H1 (cell line): ENCODE measurements at regions not wholly inside any gene's neighbourhood (a gene's known extent, or its start where the extent isn't known, plus 50 kb on each side); places are given as distances from the start of the nearest gene placed in this dataset.

Experiments used
- CTCF ChIA-PET: fragments of 300-600 bp; sonication (Branson Sonifier 250); formaldehyde crosslinking; loops from one replicate; lab custom pipeline; 2021; ENCODE audit not compliant: partially characterized antibody; lab: Charles Lee
- POLR2A ChIA-PET: fragments of 300-600 bp; sonication (Branson Sonifier 250); formaldehyde crosslinking; loops from one replicate; lab custom pipeline; 2021; ENCODE audit warnings: inconsistent platforms; ENCODE audit not compliant: partially characterized antibody; lab: Charles Lee
- DNase-seq, 2 experiments: peaks; one replicate each; pipeline versions ENCODE4 v3.0.0 to v3.0.0-alpha.2; 2010 to 2022; ENCODE audit warnings: low spot score in 2 of 2, low read depth in 1 of 2, mixed read lengths in 1 of 2
- FAIRE-seq: peaks from 2 replicates; lab custom pipeline; 2011; peaks lifted over from hg19 to GRCh38; lab: Jason Lieb, UNC
- H2AFZ ChIP-seq: 2 replicates; pipeline ENCODE4 v1.8.1; 2012; ENCODE audit warnings: low read length, inconsistent platforms
- H2AK5ac ChIP-seq: 2 replicates; pipeline ENCODE4 v1.6.1; 2013; ENCODE audit warnings: low read depth, low read length
- H2BK120ac ChIP-seq: replicated peaks from 2 replicates; pipeline ENCODE3; 2013; ENCODE audit warnings: low read depth, low read length, inconsistent platforms
- H2BK12ac ChIP-seq: 2 replicates; pipeline ENCODE4 v1.6.1; 2013; ENCODE audit warnings: low read depth, low read length
- H2BK15ac ChIP-seq: 2 replicates; pipeline ENCODE4 v1.6.1; 2013; ENCODE audit warnings: low read length
- H2BK20ac ChIP-seq: 2 replicates; pipeline ENCODE4 v1.6.1; 2013; ENCODE audit warnings: low read length
- H2BK5ac ChIP-seq: 2 replicates; pipeline ENCODE4 v1.6.1; 2013; ENCODE audit warnings: low read depth, low read length
- H3K14ac ChIP-seq: 2 replicates; pipeline ENCODE4 v1.6.1; 2013; ENCODE audit warnings: inconsistent platforms; ENCODE audit not compliant: insufficient read length
- H3K18ac ChIP-seq: 2 replicates; pipeline ENCODE4 v1.6.1; 2013; ENCODE audit warnings: low read length; ENCODE audit errors: extremely low read depth
- H3K23ac ChIP-seq: 2 replicates; pipeline ENCODE4 v1.6.1; 2013; ENCODE audit warnings: inconsistent platforms; ENCODE audit not compliant: insufficient read length
- H3K23me2 ChIP-seq: 2 replicates; pipeline ENCODE4 v1.6.1; 2013; ENCODE audit warnings: low read depth, low read length
- H3K27ac ChIP-seq: 2 replicates; pipeline ENCODE4 v1.6.1; 2011; ENCODE audit warnings: low read depth, low read length, inconsistent platforms
- H3K27me3 ChIP-seq, 4 experiments: replicated peaks in 1 of 4; 1 replicate in 1 of 4; 2 replicates in 3 of 4; pipeline versions ENCODE4 v1.6.1 to v1.8.1; 2011 to 2013; ENCODE audit warnings: low read length in 3 of 4, mild to moderate bottlenecking in 3 of 4, inconsistent platforms in 2 of 4, mixed read lengths in 2 of 4, moderate library complexity in 1 of 4; ENCODE audit not compliant: control insufficient read depth in 3 of 4, insufficient read depth in 3 of 4; ENCODE audit errors: extremely low read depth in 1 of 4
- H3K36me3 ChIP-seq, 4 experiments: 2 replicates each; pipeline versions ENCODE4 v1.6.1 to v1.8.1; 2011 to 2013; ENCODE audit warnings: mild to moderate bottlenecking in 4 of 4, low read length in 3 of 4, moderate library complexity in 2 of 4, control low read depth in 1 of 4, inconsistent platforms in 1 of 4; ENCODE audit not compliant: insufficient read depth in 4 of 4, control insufficient read depth in 2 of 4
- H3K4ac ChIP-seq: replicated peaks from 2 replicates; pipeline ENCODE3; 2013; ENCODE audit warnings: low read length, low read depth, mixed read lengths, inconsistent platforms; ENCODE audit not compliant: insufficient read length
- H3K4me1 ChIP-seq, 4 experiments: replicated peaks in 1 of 4; 1 replicate in 1 of 4; 2 replicates in 3 of 4; pipeline versions ENCODE4 v1.6.1 to v1.8.1; 2011 to 2013; ENCODE audit warnings: low read length in 3 of 4, inconsistent platforms in 2 of 4, mixed read lengths in 1 of 4; ENCODE audit not compliant: insufficient read depth in 4 of 4, control insufficient read depth in 3 of 4
- H3K4me2 ChIP-seq, 2 experiments: 2 replicates each; pipeline versions ENCODE4 v1.6.1 to v1.8.1; 2011 to 2013; ENCODE audit warnings: low read depth in 2 of 2, low read length in 2 of 2, control low read depth in 1 of 2, inconsistent platforms in 1 of 2, mild to moderate bottlenecking in 1 of 2; ENCODE audit not compliant: insufficient read depth in 1 of 2
- H3K4me3 ChIP-seq, 4 experiments: fragments of 200-600, 300-600 bp in 1 of 4; sonication (generic), shearing (Covaris generic), sonication (Bioruptor Twin) in 1 of 4; 2 replicates each; pipeline versions ENCODE4 v1.5.1 to v1.8.1; 2011 to 2016; ENCODE audit warnings: low read length in 4 of 4, low read depth in 3 of 4, control low read depth in 2 of 4, inconsistent platforms in 2 of 4, mild to moderate bottlenecking in 2 of 4, mixed read lengths in 1 of 4, moderate library complexity in 1 of 4; ENCODE audit not compliant: insufficient read depth in 2 of 4; ENCODE audit errors: extremely low read depth in 1 of 4
- H3K56ac ChIP-seq: replicated peaks from 2 replicates; pipeline ENCODE3; 2013; ENCODE audit warnings: low read depth, mild to moderate bottlenecking, mixed read lengths, low read length, inconsistent platforms; ENCODE audit not compliant: insufficient read length
- H3K79me1 ChIP-seq: 2 replicates; pipeline ENCODE4 v1.6.1; 2013; ENCODE audit warnings: low read depth, low read length, control low read depth
- H3K79me2 ChIP-seq, 2 experiments: 2 replicates each; pipeline versions ENCODE4 v1.6.1 to v1.8.1; 2012 to 2013; ENCODE audit warnings: low read length in 2 of 2, mild to moderate bottlenecking in 2 of 2, inconsistent platforms in 1 of 2; ENCODE audit not compliant: insufficient read depth in 2 of 2, control insufficient read depth in 1 of 2
- H3K9ac ChIP-seq, 4 experiments: replicated peaks in 1 of 4; 1 replicate in 1 of 4; 2 replicates in 3 of 4; pipeline versions ENCODE4 v1.6.1 to v1.8.1; 2011 to 2013; ENCODE audit warnings: low read depth in 3 of 4, low read length in 3 of 4, control low read depth in 2 of 4, mild to moderate bottlenecking in 2 of 4, moderate library complexity in 2 of 4, inconsistent platforms in 1 of 4; ENCODE audit errors: extremely low read depth in 1 of 4
- H3K9me3 ChIP-seq, 2 experiments: 2 replicates each; pipeline versions ENCODE4 v1.6.1 to v1.8.1; 2012 to 2013; ENCODE audit warnings: mild to moderate bottlenecking in 2 of 2, moderate library complexity in 2 of 2, control low read depth in 1 of 2, inconsistent platforms in 1 of 2, low read depth in 1 of 2, low read length in 1 of 2, mixed read lengths in 1 of 2; ENCODE audit not compliant: insufficient read depth in 2 of 2
- H4K20me1 ChIP-seq, 2 experiments: replicated peaks in 1 of 2; 2 replicates each; pipeline versions ENCODE3 to v1.8.1; 2011 to 2013; ENCODE audit warnings: inconsistent platforms in 2 of 2, low read length in 2 of 2, mild to moderate bottlenecking in 1 of 2; ENCODE audit not compliant: insufficient read depth in 2 of 2, control insufficient read depth in 1 of 2
- H4K5ac ChIP-seq: 2 replicates; pipeline ENCODE4 v1.6.1; 2013; ENCODE audit warnings: low read length, low read depth, mixed read lengths, inconsistent platforms; ENCODE audit not compliant: insufficient read length
- H4K8ac ChIP-seq: 2 replicates; pipeline ENCODE4 v1.8.0; 2013; ENCODE audit warnings: mild to moderate bottlenecking, moderate library complexity, low read length, inconsistent platforms; ENCODE audit not compliant: insufficient read depth; ENCODE audit errors: extremely low read depth
- H4K91ac ChIP-seq: replicated peaks from 2 replicates; pipeline ENCODE3; 2013; ENCODE audit warnings: low read length, mixed read lengths, inconsistent platforms; ENCODE audit not compliant: insufficient read length
- EZH2 ChIP-seq: fragments of 200-600 bp; sonication (generic); IDR thresholded peaks from 2 replicates; pipeline ENCODE4 v1.7.1; 2012; ENCODE audit warnings: low read depth, mild to moderate bottlenecking, moderate library complexity, low read length, inconsistent platforms; ENCODE audit not compliant: severe bottlenecking
- RXRA ChIP-seq: IDR thresholded peaks from 2 replicates; pipeline ENCODE4 v1.6.1; 2011; ENCODE audit warnings: low read depth, mild to moderate bottlenecking, low read length, moderate library complexity; ENCODE audit not compliant: insufficient read depth
- SP1 ChIP-seq: IDR thresholded peaks from 2 replicates; pipeline ENCODE4 v1.6.1; 2011; ENCODE audit warnings: low read depth, low read length
- SRF ChIP-seq: IDR thresholded peaks from 2 replicates; pipeline ENCODE4 v1.6.1; 2011; ENCODE audit warnings: mild to moderate bottlenecking, low read depth, low read length, moderate library complexity
- TCF12 ChIP-seq: IDR thresholded peaks from 2 replicates; pipeline ENCODE4 v1.6.1; 2011; ENCODE audit warnings: low read depth, mild to moderate bottlenecking, low read length
- WGBS, 2 experiments: shearing (Covaris generic) in 1 of 2; methylation state at CpG; one replicate each; pipeline versions ENCODE4 v1.1.6 to v1.1.7; 2013 to 2015; ENCODE audit warnings: low lambda C conversion rate in 2 of 2, mixed read lengths in 2 of 2, inconsistent platforms in 1 of 2, low coverage in 1 of 2, missing lambda C conversion rate in 1 of 2; ENCODE audit not compliant: insufficient replicate concordance in 2 of 2, insufficient coverage in 1 of 2, insufficient read length in 1 of 2; ENCODE audit errors: extremely low coverage in 1 of 2, missing lambda C conversion rate in 1 of 2; 5-methylcytosine and 5-hydroxymethylcytosine counted together

DNA sequence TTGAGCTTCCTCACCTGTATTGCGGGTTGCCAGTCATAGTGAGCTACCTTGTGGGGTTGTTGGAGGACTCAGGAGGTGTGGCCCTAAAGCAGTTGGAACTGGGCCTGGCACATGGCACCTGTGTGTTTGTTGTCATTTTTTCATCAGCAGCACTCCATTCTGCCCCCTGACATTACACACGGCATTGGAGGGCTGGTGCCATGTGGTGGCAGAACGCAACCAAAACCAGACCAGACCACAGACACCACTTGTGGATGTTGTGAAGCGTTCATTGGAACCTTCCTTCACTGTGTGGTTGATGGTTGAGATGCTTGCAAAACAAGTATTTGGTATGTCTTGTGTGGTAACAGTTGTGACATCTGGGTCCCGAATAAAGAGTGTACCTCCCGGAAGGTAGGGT, 113.2 kb upstream of the ERCC6L2 start:
- Histone ChIP-seq H3K79me1 (no peaks in the 10 kb centered on the region), H3K79me2 (no peaks in the 10 kb centered on the region), H3K18ac (no peak overlapping the region), H3K14ac (no peak overlapping the region), H3K4me1 (peaks cover 5 to 20% (median 18%) of the 10 kb centered on the region in 4 experiments), H3K27ac (no peak overlapping the region), H3K9me3 (no peaks in the 10 kb centered on the region), H3K4me3 (no peak overlapping the region), H4K20me1 (no peaks in the 10 kb centered on the region), H3K23ac (no peak overlapping the region), H3K27me3 (no peaks in the 10 kb centered on the region), H2AFZ (no peak overlapping the region), H4K91ac (no peak overlapping the region), H3K4me2 (no peak overlapping the region), H3K9ac (no peak overlapping the region), H2BK20ac (no peak overlapping the region), H4K8ac (no peak overlapping the region), H2BK15ac (peak overlapping the region; percentile 53), H4K5ac (no peak overlapping the region), H3K56ac (no peak overlapping the region), H2BK5ac (no peak overlapping the region), H3K23me2 (no peaks in the 10 kb centered on the region), H2AK5ac (0 out of 2 replicates have a peak overlapping the region, but pooled peaks have one; percentile 41), H3K36me3 (no peaks in the 10 kb centered on the region), H3K4ac (no peak overlapping the region), H2BK120ac (no peak overlapping the region), H2BK12ac (no peak overlapping the region)
- 88% methylated on average over 6 of the region's 6 CpGs; no CpG with 5 or more reads in 1 of the 2 experiments for WGBS, 2 experiments
- FAIRE-seq = no peak
- TF ChIP-seq SRF (no peak), SP1 (no peak), RXRA (no peak), EZH2 (no peak), TCF12 (no peak)
- ChIA-PET POLR2A (interaction anchor here (1.5 to 2.4 kb wide), 2 partner anchors 9 to 10 kb away, joined by 5 to 8 read pairs; no protein-coding TSS in a partner anchor), CTCF (interaction anchor here (0.6 to 1.3 kb wide), 2 partner anchors 26 to 310 kb away, joined by 3 read pairs; no protein-coding TSS in a partner anchor)
- DNase-seq = no peak
